ENCODE measurements at regions not wholly inside any gene's neighbourhood (a gene's known extent, or its start where the extent isn't known, plus 50 kb on each side); places are given as distances from the start of the nearest gene placed in this dataset.

- TF ChIP-seq CTCF (conservative IDR thresholded peaks at IDR 0.05; ENCODE audit: low read depth, low read length) = no peak
- no peak for TF ChIP-seq EZH2 (IDR thresholded peaks at IDR 0.05; ENCODE audit: borderline replicate concordance, low read depth, low read length, poor library complexity, severe bottlenecking)
Observed at GRCh38 chr3:73687106-73688004, 62.6 kb upstream of the PDZRN3 start.
